Fibroblast of peridontal ligament (primary cell): ENCODE measurements at regions not wholly inside any gene's neighbourhood (a gene's known extent, or its start where the extent isn't known, plus 50 kb on each side); places are given as distances from the start of the nearest gene placed in this dataset.
"Not testable (repeated sequence)": the region's sequence is repeated elsewhere in the genome, so short reads cannot be mapped to it uniquely, and the experiment has no call there.

ENCODE experiments used
- DNase-seq: peaks from one replicate; pipeline ENCODE4 v3.0.0-alpha.2; 2010; ENCODE audit errors: extremely low read depth

DNA sequence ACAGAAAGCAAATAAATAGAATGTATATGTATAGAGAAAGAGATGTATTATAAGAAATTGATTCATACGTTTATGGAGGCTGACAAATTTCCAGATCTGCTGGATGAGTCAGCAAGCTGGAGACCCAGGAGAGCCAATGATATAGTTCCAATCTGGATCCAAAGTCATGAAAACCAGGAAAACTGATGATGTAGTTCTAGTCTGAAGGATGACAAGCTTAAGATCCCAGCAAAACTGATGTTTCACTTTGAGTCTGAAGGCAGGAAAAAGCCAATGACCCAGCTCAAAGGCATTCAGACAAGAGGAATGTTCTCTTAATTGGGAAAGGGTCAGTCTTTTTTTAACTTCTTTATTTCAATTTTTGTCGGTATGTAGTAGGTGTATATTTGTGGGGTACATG, 102.6 kb downstream of the LHFPL1 start:
- DNase-seq, result peak; percentile 22

DNA sequence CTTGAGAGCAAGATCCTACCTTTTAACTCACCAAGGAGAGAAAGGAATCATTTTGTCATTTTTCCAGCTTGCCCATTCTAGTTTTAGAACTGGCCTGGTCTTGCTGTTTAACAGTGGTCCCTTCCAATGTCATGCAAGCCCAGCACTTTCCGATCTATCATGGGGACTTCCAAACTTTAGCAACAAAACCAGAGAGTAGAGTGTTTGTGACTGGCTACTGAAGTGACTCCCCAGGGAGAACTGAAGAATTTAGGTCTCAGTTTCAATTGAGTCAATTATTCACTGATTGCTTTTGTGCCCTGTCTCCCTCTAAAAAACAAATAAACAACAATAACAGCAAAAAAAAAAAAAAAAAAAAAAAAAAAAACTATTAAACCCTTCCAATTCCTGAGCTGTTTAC, 108.3 kb downstream of the LHFPL1 start:
- no peak for DNase-seq

DNA sequence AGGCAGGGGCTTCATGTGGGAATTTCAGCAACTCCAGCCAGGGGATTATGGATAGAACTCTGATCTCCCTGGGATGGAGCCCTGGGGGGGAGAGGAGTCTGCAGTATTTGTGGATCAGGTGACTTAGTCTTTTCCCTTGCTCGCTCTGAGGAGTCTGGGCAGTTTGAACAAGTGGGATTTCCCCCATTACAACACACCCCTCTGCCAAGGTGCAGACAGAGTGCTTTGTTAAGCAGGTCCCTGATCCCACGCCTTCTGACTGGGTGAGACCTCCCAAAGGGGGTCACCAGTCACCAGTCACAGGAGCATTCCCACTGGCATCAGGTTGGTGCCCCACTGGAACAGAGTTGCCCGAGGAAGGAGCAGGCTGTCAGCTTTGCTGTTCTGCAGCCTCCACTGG, 123.9 kb downstream of the LHFPL1 start:
- DNase-seq, result no peak

DNA sequence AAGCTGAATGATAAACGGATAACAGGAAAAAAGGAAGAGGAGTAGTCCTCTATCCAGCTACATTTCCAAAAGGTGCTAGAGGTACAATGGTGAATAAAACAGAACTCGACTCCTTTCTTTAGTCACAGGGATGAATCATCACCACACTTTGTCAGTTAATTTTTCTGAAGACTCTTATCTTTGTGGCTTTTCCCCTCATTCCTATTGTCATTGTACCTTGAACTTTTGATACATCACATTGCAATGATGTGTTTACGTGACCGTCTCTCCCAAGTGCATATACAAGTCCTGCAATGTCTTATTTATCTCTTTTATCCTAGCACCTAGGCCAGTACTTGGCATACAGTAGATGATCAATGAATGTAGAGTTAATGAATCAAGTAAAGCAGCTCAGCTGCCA, 134.7 kb downstream of the LHFPL1 start:
- no peak for DNase-seq

DNA sequence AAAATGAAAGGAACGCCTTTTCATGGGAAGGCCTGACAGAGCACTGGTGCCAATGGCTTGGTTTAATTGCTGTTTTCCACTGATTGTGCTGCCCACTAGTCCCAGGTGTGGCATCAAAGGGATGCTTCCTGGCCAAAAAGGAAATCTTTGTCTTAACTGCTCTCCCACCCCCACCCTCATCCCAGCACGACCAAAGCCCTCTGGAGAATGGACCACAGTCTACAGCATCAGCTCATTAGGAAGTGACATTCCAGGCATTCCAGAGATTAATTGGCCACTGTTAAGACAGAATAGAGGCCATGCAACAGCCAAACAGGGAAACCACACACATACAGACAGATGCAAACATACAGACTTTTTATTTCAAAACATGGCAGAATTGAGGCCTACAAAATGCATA, 143.2 kb downstream of the LHFPL1 start:
- no peak for DNase-seq

DNA sequence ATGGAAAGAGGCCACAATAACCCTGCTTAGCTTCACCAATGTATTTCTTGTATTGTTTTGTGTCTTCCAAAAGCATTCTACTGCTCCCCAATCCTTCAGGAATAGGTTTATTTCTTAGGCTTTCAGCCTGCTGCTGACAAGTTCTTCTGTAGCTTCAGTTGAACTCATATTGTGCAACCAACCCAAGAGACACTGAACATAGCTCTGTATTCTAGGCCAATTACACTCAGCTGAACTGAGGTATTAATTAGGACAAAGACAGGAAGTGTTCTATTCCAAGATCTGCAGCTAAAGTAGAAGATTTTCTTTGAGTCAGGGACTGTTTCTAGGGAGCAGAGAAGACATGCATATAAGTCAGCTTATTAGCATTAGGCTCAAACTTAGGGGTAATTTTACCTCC, 151.8 kb downstream of the LHFPL1 start:
- DNase-seq, result no peak

DNA sequence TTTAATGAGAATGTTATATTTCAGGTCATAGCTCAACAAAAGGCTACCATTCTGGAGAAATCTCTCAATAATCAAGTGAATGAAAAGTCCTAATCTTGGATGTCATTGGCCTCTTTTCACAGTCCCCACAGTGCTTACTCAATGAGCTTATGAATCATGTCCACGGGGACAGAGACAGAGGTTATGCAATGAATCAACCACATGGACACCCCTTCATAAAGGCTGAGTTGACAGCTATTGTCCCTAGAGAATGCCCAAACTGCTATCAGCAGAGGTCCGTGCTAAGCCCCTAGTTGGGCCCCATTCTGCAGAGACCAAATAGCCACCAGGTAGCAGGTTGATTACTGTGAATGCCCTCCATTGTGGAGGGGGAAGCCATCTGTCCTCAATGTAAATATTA, 158.1 kb downstream of the LHFPL1 start:
- DNase-seq, result no peak

DNA sequence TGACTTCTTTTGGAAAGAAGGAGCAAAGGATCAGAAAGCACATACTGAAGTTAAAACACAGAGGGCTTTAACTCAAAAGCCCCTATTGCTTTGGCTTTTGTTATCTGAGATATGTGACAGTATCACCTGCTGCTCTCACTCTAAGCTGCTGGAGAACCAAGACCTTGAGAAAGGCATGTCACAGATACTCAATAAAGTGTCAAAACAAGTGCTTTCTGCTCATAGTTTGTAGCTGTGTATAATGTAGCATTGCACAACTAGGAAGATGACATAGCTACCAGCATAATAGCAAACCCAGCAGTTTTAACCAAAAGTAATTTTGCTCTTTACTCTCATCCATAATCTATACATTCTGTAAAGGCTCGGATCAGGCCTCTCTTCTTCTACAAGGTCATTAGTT, 159.6 kb downstream of the LHFPL1 start:
- DNase-seq, result no peak

DNA sequence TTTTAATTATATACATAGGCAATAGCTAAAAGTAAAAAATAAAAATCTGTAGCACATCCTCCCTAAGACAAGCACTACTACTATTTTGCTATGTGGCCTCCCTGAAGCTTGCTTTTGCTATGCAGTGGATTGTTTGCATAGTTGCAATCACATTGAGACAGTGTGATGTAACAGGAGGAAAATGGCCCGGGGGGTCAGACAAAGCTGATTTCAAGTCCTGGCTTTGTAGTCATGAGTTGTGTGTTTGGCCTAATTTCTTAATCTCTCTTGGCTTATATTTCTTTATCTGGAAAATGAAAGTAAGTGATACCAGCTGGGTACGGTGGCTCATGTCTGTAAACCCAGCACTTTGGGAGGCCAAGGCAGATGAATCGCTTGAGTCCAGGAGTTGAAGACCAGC, 166.6 kb downstream of the LHFPL1 start:
- peak; percentile 89 for DNase-seq

DNA sequence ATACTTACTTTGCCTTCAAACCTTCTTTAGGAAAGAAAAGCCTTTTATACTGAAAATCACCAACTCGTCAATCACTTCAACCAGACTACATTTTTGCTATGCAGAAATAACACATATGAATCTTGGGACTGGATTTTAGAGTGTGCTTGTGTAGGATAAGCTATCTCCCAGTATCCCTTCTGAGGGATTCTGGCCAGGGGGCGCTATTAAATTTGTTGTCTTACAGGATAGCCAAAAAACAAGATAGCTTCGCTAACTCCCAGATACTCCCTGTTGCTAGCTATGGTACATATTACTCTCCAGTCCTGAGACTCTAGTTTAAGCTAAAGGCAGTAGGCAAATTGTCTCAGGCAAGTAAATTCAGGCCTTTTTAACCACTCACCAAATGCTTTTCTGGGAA, 167.2 kb downstream of the LHFPL1 start:
- peak; percentile 9 for DNase-seq

DNA sequence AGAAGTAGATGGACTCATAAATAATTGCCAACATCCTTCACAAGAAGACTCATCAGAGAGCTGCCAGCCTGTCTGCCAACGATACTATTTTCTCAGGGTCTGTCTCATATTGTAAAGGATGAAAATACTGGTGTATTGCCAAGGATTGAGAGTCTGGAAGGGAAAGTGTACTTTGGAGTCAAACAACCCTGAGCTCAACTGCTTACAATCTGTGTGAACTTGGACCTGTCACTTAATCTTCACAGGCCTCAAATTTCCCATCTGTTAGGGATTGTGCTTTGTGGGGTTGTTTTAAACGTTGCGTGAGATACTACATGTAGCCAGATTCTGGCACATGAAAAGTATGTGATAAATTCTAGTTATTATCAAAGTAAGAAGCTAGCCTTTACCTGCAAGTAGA, 169.1 kb downstream of the LHFPL1 start:
- no peak for DNase-seq

DNA sequence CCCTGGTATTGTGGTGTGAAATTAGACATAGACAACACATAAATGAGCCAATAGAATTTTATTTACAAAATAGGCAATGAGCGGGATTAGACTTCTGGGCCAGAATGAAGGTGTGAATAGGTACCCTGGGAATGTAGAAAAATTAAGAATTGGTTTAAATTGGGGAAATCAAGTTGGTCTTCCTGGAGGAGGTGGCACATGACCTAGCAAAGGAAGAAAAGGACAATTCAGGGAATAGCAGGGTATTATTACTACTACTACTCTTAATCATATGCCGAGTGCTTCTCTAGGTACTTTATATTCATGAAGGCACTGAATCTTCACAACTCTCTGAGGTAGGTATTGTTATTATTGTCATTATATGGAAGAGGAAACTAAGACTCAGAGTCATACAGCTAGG, 202.1 kb downstream of the LHFPL1 start:
- DNase-seq, result no peak

DNA sequence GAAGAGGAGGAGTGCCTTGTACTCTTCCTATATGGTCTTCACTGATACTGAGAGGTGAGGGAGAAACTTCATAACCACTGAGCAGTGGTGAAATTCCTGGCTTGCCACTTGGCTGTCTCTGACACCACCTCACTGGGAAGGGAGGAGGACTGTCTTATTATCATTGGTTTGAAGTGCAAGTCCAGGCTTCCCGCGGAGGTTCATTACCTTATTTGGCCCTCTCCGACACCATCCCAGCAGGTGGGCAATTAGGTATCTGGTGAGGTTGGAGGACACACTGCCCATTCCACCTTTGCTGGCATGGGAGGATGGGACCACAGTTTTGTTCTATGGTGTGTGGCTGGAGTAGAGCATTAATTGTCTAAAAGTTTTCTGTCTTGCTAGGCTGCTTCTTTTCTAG, 206.1 kb downstream of the LHFPL1 start:
- no peak for DNase-seq

DNA sequence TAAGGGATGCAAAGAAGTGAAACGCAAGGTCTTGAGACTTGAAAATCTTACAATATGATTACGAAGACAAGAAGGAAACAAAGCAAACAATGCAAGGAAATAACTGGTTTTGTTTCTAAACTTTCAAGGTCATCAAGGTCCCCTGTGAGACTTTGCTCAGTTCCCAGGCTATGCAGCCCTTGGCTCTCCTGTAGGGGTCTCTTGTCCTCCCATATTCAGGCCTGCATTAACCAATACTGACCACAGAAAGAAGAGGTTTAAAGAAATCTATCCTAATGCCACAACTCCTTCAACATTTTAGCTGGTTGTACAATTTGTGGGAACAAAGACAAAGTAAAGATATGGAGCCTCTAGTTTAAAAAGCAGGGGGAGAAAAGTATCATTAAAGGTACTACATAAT, 209.2 kb downstream of the LHFPL1 start:
- DNase-seq, result no peak

DNA sequence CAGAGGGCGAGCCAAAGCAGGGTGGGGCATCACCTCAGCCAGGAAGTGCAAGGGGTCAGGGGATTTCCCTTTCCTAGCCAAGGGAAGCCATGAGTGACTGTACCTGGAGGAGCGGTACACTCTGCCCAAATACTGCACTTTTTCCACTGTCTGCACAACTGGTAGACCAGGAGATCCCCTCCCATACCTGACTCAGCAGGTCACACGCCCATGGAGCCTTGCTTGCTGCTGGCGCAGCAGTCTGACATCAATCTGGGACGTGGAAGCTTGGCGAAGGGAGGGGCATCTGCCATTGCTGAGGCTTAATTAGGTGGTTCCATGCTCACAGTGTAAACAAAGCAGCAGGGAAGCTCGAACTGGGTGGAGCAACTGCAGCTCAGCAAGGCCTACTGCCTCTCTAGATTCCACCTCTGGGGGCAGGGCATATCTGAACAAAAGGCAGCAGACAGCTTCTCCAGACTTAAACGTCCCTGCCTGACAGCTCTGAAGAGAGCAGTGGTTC, 217.7 kb downstream of the LHFPL1 start:
- DNase-seq, result not testable (repeated sequence)

DNA sequence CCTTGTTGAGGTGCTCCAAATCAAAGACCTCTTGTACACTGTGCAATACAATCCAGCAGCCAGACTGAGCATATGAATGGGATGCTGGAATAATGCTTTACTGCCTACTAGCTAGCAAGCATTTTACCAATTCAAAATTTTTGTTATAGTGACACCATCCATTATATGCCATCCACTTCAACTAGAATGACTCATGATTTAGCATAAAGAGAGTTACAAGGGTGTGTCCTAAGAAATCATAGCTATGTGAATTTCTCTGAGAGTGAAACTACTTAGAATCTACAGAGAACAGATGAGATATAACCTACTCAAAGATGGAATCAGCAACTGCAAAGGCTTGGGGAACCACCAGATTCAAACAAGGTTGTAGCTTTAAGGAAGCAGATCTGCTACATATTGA, 221.9 kb downstream of the LHFPL1 start:
- DNase-seq, result peak; percentile 1

DNA sequence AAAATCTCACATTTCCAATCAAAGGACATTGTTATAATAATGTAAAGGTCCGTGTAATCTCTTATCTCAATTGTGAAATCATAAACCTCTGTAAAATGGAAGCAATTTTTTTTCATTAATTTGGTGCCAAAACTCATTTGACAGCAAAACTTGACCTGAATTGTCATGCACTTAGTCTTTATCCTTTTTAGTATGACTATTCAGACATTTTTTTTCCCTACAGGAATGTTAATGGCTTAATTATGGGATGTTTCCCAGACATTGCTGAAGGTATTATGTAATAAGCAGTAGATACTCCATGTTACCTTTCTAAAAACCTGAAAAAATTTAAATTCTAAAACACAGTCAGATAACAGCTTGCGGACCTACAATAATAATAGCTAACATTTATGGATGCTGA, 228.9 kb downstream of the LHFPL1 start:
- DNase-seq, result no peak

DNA sequence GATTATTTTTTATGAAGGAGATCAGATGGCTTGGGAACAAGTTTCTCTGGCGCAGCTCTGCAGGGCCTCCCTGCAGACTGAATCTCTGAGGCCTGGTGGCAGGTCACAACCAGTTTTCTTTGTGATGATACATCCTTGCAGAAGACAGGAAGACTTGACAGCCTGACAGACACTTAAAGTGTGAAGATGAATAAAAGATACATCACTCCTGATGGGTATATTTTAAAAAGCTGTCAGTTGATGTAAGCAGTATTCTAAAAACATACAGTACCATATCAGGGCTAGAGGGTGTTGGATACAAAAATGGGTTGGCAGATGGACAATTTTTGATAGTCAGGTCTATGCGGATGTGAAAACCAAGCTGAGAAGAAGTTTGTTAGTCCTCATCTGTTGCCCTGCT, 239.5 kb downstream of the LHFPL1 start:
- DNase-seq, result no peak

DNA sequence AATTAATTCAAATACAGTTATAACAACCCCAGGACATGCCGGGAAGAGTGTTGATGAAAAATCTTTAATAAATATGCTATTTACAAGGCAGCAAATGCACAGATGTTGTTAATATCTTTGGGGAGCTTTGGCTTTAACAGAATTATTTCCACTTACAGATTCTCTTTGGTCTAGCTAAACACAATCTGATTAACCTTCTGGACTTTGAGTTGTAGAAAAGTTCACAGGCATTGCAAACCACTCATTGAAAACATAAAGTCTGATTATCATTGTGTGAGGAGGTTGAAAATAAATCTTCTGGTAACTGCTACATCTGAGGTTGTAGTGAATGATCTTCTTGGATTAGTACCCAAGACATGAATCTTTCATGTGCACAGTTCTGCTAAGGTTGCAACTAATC, 255.6 kb downstream of the LHFPL1 start:
- no peak for DNase-seq

DNA sequence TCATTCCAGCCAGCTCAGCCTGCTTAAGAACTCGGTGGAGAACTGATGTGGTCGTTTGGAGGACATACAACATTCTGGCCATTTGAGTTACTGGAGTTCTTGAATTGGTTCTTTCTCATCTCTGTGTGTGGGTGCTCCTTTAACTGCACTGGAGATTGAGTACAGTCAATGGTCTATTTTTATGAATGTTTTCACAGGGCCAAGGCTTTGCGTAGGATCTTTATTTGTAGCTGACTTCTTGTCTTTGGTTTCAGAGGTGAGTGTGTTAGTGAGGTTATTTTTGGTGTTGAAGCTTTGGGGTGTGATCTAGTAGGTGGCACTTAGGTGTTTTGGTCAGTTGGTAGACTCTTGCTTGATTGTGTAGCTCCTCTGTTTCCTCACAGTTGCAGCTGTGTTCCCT, 288.4 kb downstream of the LHFPL1 start:
- DNase-seq, result no peak

DNA sequence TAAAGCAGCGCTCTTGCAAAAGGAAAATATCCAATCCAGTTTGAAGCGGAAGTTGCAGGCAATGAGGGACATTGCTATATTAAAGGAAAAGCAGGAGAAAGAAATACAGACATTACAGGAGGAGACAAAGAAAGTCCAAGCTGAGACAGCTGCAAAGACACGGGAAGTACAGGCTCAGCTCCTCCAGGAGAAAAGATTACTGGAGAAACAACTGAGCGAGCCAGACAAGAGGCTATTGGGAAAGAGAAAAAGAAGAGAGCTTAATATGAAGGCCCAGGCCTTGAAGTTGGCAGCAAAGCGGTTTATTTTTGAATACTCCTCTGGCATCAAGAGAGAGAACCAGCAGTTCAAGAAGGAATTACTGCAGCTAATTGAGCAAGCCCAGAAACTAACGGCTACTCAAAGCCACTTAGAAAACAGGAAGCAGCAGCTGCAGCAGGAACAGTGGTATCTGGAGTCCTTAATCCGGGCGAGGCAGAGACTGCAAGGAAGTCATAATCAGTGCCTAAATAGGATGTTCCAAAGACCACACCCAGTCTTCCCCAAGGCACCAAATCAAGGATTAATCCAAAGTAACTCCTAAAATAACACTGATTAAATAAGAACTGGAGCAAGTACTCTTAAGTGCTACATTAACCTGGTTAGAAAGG, 298.0 kb downstream of the LHFPL1 start:
- not testable (repeated sequence) for DNase-seq

DNA sequence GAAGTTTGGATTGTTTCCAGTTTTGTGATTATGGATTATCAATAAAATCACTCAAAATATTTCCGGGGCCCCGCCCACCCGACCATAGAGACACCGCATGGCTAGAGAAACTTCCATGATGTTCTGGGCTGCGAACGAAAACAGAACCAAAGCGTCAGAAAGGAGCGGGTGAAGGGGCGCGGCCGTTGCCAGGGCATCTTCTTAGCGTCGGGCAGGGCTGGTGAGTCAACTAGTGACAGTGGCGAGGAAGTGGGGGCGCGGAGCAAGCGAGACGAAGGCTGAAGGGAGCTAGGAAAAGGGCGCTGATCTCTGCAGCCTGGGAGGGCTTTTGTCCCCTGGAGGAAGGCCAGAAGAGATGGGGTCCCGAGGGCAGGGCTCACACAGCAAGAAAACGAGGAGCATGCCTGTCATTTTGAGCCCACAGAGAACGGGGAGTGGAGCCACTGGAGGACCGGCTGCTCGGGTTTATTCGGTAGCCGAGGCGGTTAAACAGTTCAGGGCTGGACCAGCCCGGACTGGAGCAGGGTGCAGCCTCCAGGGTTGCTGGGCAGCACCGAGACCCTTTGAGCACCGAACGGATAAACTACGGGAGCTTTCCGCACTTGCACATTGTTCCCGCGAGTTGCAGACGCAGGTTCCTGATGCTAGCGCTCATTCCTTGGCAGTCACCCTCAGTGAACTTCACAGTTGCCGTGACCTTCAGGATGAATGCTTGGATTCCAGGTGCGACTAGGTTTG, 298.1 kb upstream of the TRPC5 start:
- no peak for DNase-seq

DNA sequence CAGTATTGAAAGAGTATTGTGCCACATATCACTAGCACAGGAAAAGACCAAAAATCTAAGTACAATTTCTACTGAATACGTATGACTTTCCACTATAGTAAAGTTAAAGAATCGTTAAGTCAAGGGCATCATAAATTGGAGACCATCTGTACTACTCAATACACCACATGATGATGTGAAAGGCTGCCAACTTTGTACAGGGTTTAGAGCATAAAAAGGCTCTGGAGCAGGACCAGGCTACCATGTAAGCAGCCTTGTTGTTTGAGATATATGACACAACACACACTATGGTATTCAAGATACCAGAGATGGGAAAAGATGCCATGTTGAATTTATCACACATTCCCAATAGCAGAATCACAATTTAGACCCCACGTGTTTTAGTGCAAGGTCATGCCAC, 294.9 kb upstream of the TRPC5 start:
- DNase-seq, result no peak

DNA sequence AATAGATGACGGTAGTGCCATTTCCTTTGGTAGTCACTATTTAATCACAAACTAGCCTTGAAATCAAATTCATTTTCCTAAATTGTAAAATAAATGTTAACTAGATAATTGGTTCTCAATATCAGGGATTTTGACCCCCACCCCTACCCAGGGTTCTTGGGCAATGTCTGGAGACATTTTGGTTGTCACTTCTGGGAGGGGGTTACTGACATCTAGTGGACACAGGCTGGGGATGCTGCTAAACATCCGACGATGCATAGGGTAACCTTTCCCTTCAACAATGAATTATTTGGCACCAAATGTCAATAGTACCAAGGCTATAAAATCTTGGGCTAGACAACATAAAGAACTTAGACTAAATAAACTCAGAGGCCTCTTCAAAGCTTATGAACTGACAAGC, 285.8 kb upstream of the TRPC5 start:
- DNase-seq, result no peak
